ENCODE measurements at regions not wholly inside any gene's neighbourhood (a gene's known extent, or its start where the extent isn't known, plus 50 kb on each side); places are given as distances from the start of the nearest gene placed in this dataset.

DNA sequence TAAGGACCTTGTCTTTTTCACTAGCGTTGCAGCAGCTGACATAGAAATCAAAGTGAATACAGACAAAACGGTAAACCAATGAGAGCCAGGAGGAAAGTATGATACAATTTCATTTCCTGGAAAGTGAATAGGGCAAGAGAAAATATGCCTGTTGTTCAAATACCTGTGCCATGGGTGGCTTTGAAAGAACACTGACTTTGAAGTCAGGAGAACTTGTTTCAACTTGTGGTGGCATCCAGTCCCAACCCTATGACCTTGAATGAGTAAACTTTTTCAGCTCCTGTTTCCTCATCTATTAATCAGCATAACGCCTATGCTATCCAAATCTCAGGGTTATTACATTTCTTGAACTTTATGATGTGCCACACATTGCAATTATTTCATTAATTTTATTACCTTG is 173.7 kb upstream of the HS3ST3A1 start:
- no peak overlapping the region for H3K4me3 ChIP-seq (ENCODE audit: low read depth, low read length)
- DNase-seq (ENCODE audit: low read depth), result no peak
- TF ChIP-seq, protein P1, sequence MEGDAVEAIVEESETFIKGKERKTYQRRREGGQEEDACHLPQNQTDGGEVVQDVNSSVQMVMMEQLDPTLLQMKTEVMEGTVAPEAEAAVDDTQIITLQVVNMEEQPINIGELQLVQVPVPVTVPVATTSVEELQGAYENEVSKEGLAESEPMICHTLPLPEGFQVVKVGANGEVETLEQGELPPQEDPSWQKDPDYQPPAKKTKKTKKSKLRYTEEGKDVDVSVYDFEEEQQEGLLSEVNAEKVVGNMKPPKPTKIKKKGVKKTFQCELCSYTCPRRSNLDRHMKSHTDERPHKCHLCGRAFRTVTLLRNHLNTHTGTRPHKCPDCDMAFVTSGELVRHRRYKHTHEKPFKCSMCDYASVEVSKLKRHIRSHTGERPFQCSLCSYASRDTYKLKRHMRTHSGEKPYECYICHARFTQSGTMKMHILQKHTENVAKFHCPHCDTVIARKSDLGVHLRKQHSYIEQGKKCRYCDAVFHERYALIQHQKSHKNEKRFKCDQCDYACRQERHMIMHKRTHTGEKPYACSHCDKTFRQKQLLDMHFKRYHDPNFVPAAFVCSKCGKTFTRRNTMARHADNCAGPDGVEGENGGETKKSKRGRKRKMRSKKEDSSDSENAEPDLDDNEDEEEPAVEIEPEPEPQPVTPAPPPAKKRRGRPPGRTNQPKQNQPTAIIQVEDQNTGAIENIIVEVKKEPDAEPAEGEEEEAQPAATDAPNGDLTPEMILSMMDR (IDR thresholded peaks at IDR 0.05; ENCODE audit: insufficient read depth, low read depth, low read length), result no peak

GRCh38 chr17:13776027-13776551 is 174.4 kb upstream of the HS3ST3A1 start:
- peak; percentile 64 for DNase-seq (ENCODE audit: low read depth)
- TF ChIP-seq, protein P1 (IDR thresholded peaks at IDR 0.05; ENCODE audit: insufficient read depth, low read depth, low read length), result no peak
- H3K4me3 ChIP-seq (ENCODE audit: low read depth, low read length), result no peak overlapping the region

- TF ChIP-seq, protein P1 (IDR thresholded peaks at IDR 0.05; ENCODE audit: insufficient read depth, low read depth, low read length), result no peak
- peak; percentile 82 for DNase-seq (ENCODE audit: low read depth)
- no peak overlapping the region for H3K4me3 ChIP-seq (ENCODE audit: low read depth, low read length)
Observed at GRCh38 chr17:13777003-13777402, 175.3 kb upstream of the HS3ST3A1 start.

DNA sequence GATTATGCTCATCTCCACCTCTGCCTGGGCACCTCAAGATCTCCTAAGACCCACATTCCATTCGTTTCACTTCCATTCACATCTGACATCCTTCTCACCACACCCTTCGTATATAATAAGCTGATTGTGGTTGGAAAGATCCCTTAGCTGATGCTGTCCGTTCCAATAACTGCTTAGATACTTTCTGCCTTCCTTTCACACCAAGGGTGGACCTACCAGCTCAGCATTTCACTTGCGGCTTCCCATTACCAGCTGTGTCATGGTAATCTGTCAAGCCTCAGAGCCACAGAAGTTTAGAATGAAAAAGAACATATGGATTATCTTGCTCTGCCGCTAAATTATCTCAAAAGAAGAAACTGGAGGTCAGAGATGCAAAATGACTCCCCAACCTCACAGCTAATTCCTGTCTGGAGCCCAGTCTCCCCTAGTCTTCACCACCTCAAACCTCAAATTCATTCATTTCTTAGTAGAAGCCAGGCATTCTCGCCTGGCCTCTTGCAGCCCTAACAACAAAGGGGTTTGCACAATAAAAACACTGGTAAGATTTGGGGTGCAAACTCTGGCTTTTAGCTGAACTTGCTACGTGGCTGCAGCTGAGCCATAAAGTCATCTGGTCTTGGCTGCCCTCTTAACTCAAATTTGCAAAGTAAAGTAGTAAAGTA is 182.8 kb upstream of the HS3ST3A1 start:
- H3K4me3 ChIP-seq (ENCODE audit: low read depth, low read length), result no peak overlapping the region
- peak; percentile 66 for DNase-seq (ENCODE audit: low read depth)
- TF ChIP-seq, protein P1 (IDR thresholded peaks at IDR 0.05; ENCODE audit: insufficient read depth, low read depth, low read length), result no peak

DNA sequence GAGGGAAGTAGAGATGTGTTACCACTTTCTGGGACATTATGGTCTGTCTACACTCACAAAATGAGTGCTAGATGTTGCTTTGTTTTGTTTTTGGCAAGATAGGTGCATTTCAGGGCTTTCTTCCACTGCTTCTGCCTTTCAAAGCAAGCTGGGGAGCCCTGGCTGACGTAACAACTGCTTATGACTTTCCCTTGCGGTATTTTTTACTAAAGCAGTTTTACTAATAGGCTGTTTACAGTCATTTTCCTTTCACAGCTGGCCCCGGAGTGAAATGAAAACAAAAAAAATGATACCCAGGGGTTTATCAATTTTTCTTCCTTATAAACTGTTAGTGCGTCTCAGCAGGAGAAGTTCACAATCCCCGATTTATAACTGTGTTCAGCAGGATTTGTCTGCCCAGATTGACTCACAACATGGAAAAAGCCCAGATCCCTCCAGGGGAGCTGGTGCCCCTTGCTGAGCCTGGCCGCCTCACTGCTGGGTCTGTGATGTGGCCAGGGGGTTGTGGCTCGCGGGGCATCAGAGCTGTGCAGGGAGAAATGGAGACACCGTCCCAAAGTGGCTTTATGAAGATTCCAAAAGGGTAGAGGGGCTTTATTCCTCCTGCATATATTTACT is 184.4 kb upstream of the HS3ST3A1 start:
- peak; percentile 55 for DNase-seq (ENCODE audit: low read depth)
- H3K4me3 ChIP-seq (ENCODE audit: low read depth, low read length), result no peak overlapping the region
- TF ChIP-seq, protein P1 (IDR thresholded peaks at IDR 0.05; ENCODE audit: insufficient read depth, low read depth, low read length), result no peak

GRCh38 chr17:13787636-13788035 is 185.9 kb upstream of the HS3ST3A1 start:
- no peak for DNase-seq (ENCODE audit: low read depth)
- H3K4me3 ChIP-seq (ENCODE audit: low read depth, low read length), result no peak overlapping the region
- TF ChIP-seq, protein P1 (IDR thresholded peaks at IDR 0.05; ENCODE audit: insufficient read depth, low read depth, low read length), result no peak

Measured in fibroblast of villous mesenchyme (primary cell).